ENCODE measurements at regions not wholly inside any gene's neighbourhood (a gene's known extent, or its start where the extent isn't known, plus 50 kb on each side); places are given as distances from the start of the nearest gene placed in this dataset.

DNA sequence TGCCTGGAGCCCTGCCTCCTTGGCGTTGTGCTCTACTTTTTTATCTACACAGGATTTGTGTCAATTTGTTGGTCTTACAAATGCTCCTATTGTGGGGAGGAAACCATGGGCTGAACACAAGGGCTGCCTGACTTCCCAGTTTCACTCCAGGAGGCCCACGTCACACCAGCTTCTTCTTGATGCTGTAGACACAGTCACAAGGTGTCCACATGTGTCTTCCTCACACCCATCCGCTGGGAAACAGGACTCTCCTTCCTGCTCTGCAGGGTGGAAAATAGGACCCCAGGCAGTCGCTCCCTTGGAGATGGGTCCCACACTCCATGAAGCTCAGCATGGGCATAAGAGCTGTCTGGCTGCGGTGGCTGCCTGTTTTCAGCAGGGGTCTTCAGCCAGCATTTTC lies 468.2 kb downstream of the EPHA4 start:
- H3K4me3 ChIP-seq (ENCODE audit: low read depth, low read length) = no peak overlapping the region
- in situ Hi-C loops (cut with HindIII; ENCODE audit: low pct_ligation_motif_present, low sequenced_read_pairs) = no loop called here
- no peaks in the 10 kb centered on the region for H3K36me3 ChIP-seq (replicated peaks)
- no peaks in the 10 kb centered on the region for H3K27me3 ChIP-seq (replicated peaks)
- TF ChIP-seq, protein P1, sequence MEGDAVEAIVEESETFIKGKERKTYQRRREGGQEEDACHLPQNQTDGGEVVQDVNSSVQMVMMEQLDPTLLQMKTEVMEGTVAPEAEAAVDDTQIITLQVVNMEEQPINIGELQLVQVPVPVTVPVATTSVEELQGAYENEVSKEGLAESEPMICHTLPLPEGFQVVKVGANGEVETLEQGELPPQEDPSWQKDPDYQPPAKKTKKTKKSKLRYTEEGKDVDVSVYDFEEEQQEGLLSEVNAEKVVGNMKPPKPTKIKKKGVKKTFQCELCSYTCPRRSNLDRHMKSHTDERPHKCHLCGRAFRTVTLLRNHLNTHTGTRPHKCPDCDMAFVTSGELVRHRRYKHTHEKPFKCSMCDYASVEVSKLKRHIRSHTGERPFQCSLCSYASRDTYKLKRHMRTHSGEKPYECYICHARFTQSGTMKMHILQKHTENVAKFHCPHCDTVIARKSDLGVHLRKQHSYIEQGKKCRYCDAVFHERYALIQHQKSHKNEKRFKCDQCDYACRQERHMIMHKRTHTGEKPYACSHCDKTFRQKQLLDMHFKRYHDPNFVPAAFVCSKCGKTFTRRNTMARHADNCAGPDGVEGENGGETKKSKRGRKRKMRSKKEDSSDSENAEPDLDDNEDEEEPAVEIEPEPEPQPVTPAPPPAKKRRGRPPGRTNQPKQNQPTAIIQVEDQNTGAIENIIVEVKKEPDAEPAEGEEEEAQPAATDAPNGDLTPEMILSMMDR (IDR thresholded peaks at IDR 0.05; ENCODE audit: low read depth, low read length, missing control alignments) = no peak
- DNase-seq = no peak
- H3K27ac ChIP-seq = no peak overlapping the region

DNA sequence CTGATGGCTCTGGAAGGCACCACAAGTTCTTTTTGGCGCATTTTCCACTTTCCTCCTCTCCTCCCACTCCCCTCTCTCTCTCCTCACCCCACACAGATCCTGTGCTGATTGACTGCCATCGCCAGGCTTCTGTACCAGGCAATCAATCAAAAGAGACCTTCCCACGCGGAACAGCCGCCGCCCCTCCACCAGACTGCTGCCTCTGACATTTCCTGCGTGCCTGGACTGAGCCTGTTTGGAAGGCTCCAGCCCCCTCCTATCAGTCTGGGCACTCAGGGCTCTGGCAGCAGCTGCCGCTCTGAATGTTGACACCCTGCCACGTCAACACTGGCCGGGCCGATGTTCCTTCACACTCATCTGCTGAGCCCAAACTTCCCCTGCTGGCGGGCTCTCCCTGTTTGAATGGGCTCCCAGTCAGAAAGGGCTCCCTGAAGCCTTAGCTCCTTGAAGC lies 467.7 kb downstream of the EPHA4 start:
- in situ Hi-C loops (cut with HindIII; ENCODE audit: low pct_ligation_motif_present, low sequenced_read_pairs) = no loop called here
- no peak overlapping the region for H3K4me3 ChIP-seq (ENCODE audit: low read depth, low read length)
- H3K27me3 ChIP-seq (replicated peaks) = no peaks in the 10 kb centered on the region
- peak; percentile 23 for DNase-seq
- TF ChIP-seq, protein P1 (IDR thresholded peaks at IDR 0.05; ENCODE audit: low read depth, low read length, missing control alignments) = peak; percentile 43
- H3K27ac ChIP-seq = no peak overlapping the region
- no peaks in the 10 kb centered on the region for H3K36me3 ChIP-seq (replicated peaks)

DNA sequence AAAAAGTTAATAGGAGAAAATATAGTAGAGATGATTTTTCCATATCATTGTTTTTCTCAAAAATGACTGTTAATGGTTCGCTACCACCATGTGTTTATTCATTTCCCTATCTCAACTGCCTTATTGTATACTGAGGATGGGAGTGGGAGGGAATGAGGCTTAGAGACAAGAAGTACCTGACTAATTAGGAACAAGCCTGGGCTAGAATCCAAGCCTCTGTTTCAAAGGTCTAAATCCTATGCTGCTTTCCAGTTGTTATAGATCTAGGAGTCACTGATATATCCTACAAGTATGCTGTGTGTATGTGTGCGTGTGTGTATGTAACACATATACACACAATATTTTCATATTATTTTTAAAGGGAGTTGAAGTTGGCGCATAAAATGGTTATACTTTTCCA lies 465.9 kb downstream of the EPHA4 start:
- H3K36me3 ChIP-seq (replicated peaks) = no peaks in the 10 kb centered on the region
- H3K27me3 ChIP-seq (replicated peaks) = no peaks in the 10 kb centered on the region
- TF ChIP-seq, protein P1 (IDR thresholded peaks at IDR 0.05; ENCODE audit: low read depth, low read length, missing control alignments) = no peak
- H3K4me3 ChIP-seq (ENCODE audit: low read depth, low read length) = no peak overlapping the region
- no peak overlapping the region for H3K27ac ChIP-seq
- DNase-seq = no peak
- in situ Hi-C loops (cut with HindIII; ENCODE audit: low pct_ligation_motif_present, low sequenced_read_pairs) = no loop called here

DNA sequence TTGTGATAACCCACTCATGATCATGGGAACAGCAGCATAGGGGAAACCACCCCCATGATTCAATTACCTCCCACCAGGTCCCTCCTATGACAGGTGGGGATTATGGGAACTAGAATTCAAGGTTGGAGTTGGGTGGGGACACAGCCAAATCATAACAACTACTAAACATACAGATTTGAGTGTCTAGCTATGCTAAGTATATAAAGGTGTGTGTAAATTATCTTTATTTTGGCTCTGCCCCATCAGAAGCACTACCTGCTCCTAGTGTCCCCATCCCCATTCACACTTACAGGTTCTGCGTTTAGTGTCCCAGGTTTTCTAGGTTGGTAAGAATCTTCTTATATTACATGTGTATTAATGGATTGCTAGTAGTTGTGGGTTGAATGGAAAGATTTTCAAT lies 464.7 kb downstream of the EPHA4 start:
- H3K4me3 ChIP-seq (ENCODE audit: low read depth, low read length) = no peak overlapping the region
- in situ Hi-C loops (cut with HindIII; ENCODE audit: low pct_ligation_motif_present, low sequenced_read_pairs) = no loop called here
- H3K27me3 ChIP-seq (replicated peaks) = no peaks in the 10 kb centered on the region
- no peak overlapping the region for H3K27ac ChIP-seq
- H3K36me3 ChIP-seq (replicated peaks) = no peaks in the 10 kb centered on the region
- TF ChIP-seq, protein P1 (IDR thresholded peaks at IDR 0.05; ENCODE audit: low read depth, low read length, missing control alignments) = no peak
- no peak for DNase-seq

DNA sequence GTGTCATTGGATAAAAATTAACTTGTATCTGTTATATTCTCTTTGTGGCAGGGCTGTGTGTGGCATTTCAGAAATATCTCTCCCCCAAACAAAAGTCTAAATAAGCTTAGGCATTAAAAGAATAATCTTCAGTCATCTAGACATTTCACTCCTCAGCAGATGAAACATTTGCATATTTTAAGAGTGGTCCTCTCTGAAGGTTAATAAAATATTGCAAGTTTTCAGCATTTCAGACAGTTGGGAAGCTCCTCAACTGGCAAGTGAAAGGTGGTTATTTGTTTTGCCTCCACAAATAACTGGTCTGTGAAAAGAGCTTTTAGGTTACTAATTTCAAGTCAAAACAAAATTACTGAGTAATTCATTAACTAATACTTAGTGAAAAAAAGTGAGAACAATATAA lies 462.6 kb downstream of the EPHA4 start:
- Histone ChIP-seq H3K27me3 (replicated peaks) (no peaks in the 10 kb centered on the region), H3K36me3 (replicated peaks) (no peaks in the 10 kb centered on the region), H3K27ac (no peak overlapping the region), H3K4me3 (ENCODE audit: low read depth, low read length) (no peak overlapping the region)
- in situ Hi-C loops (cut with HindIII; ENCODE audit: low pct_ligation_motif_present, low sequenced_read_pairs) = no loop called here
- DNase-seq = no peak
- TF ChIP-seq, protein P1 (IDR thresholded peaks at IDR 0.05; ENCODE audit: low read depth, low read length, missing control alignments) = no peak

DNA sequence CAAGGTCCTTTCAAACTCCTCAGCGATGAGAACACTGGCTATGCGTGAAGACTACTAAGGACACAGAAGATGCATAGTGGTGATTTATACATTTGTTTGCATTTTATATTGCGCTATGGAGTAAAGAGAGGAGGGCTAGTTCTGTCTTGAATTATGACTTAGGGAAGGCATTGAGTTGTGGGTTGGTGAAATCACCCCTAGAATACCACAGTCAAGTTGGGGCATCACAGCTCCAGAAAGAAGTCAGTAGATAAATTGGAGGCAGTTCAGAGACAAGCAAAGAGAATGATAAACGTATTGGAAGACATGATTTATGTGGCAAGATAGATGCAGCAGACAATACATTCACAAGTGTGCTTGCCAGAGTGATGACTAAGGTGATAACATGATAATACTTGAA lies 460.4 kb downstream of the EPHA4 start:
- no peak for DNase-seq
- in situ Hi-C loops (cut with HindIII; ENCODE audit: low pct_ligation_motif_present, low sequenced_read_pairs) = no loop called here
- Histone ChIP-seq H3K27ac (no peak overlapping the region), H3K36me3 (replicated peaks) (no peaks in the 10 kb centered on the region), H3K27me3 (replicated peaks) (no peaks in the 10 kb centered on the region), H3K4me3 (ENCODE audit: low read depth, low read length) (no peak overlapping the region)
- TF ChIP-seq, protein P1 (IDR thresholded peaks at IDR 0.05; ENCODE audit: low read depth, low read length, missing control alignments) = no peak
